GM12875 (cell line): ENCODE measurements at regions not wholly inside any gene's neighbourhood (a gene's known extent, or its start where the extent isn't known, plus 50 kb on each side); places are given as distances from the start of the nearest gene placed in this dataset.

Experiments used
- H3K4me3 ChIP-seq: one replicate; pipeline ENCODE4 v1.5.1; 2011; ENCODE audit warnings: low read depth, low read length, control low read depth
- CTCF ChIP-seq: IDR thresholded peaks from 2 replicates; pipeline ENCODE4 v1.5.1; 2011; ENCODE audit warnings: low read depth, mild to moderate bottlenecking, control low read depth, inconsistent platforms, low read length, moderate library complexity, borderline replicate concordance; ENCODE audit not compliant: insufficient read depth

GRCh38 chr2:144946263-144946662 is 426.3 kb upstream of the ZEB2 start:
- no peak overlapping the region for H3K4me3 ChIP-seq
- no peak for TF ChIP-seq CTCF

GRCh38 chr2:144944546-144945220 is 424.8 kb upstream of the ZEB2 start:
- H3K4me3 ChIP-seq: no peak overlapping the region
- no peak for TF ChIP-seq CTCF

- no peak overlapping the region for H3K4me3 ChIP-seq
These were observed 424.1 kb upstream of the ZEB2 start for GRCh38 chr2:144943986-144944385.

GRCh38 chr2:144943293-144943941 is 423.5 kb upstream of the ZEB2 start:
- TF ChIP-seq CTCF: no peak
- no peak overlapping the region for H3K4me3 ChIP-seq

More at GRCh38 chr2:144943986-144944385, 424.1 kb upstream of the ZEB2 start:
- no peak for TF ChIP-seq CTCF

GRCh38 chr2:144942516-144943256 is 422.8 kb upstream of the ZEB2 start:
- no peak for TF ChIP-seq CTCF
- H3K4me3 ChIP-seq: no peak overlapping the region

GRCh38 chr2:144941743-144942488 is 422.0 kb upstream of the ZEB2 start:
- no peak for TF ChIP-seq CTCF
- H3K4me3 ChIP-seq: no peak overlapping the region
